Tibial artery (tissue), 4 donors: ENCODE measurements at regions not wholly inside any gene's neighbourhood (a gene's known extent, or its start where the extent isn't known, plus 50 kb on each side); places are given as distances from the start of the nearest gene placed in this dataset.
A peak's percentile ranks its signal among the peaks of the same experiment; 100 is the strongest.

Experiments used
- DNase-seq, 2 donors: peaks; one replicate each; pipeline ENCODE4 v3.0.0-alpha.2; 2019
- H3K27ac ChIP-seq, 2 donors: fragments of 200-600 bp; sonication (generic) in 1 of 2; 1 replicate in 1 of 2; 2 replicates in 1 of 2; pipeline ENCODE4 v1.5.1; 2018 to 2019; ENCODE audit warnings: mild to moderate bottlenecking in 1 of 2
- H3K27me3 ChIP-seq, 2 donors: fragments of 200-600 bp; sonication (generic) in 1 of 2; one replicate each; pipeline versions ENCODE4 v1.5.1 to v1.6.0; 2016 to 2019
- H3K36me3 ChIP-seq, 3 donors: fragments of 200-600 bp; sonication (generic) in 2 of 3; one replicate each; pipeline ENCODE4 v1.5.1; 2016 to 2019; ENCODE audit warnings: mild to moderate bottlenecking in 2 of 3
- H3K4me1 ChIP-seq, 4 donors: fragments of 200-600 bp; sonication (generic) in 2 of 4; 1 replicate in 3 of 4; 2 replicates in 1 of 4; pipeline ENCODE4 v1.5.1; 2016 to 2019
- H3K4me3 ChIP-seq, 2 donors: fragments of 200-600 bp; sonication (generic) in 1 of 2; 1 replicate in 1 of 2; 2 replicates in 1 of 2; pipeline ENCODE4 v1.5.1; 2018 to 2019; ENCODE audit warnings: mild to moderate bottlenecking in 2 of 2
- H3K9me3 ChIP-seq, 3 donors: fragments of 200-600 bp; sonication (generic) in 1 of 3; one replicate each; pipeline ENCODE4 v1.5.1; 2016 to 2019
- CTCF ChIP-seq, 2 experiments: fragments of 200-600 bp in 1 of 2; fragments of 450-650 bp in 1 of 2; IDR thresholded peaks; one replicate each; pipeline ENCODE4 v1.5.1; 2017 to 2019; ENCODE audit warnings: antibody characterized with exemption in 2 of 2, mild to moderate bottlenecking in 1 of 2, moderate library complexity in 1 of 2
- intact Hi-C: fragments of 100-400 bp; cut with DNase I; formaldehyde crosslinking; loops from one replicate; pipeline ENCODE4 v1.15.0; 2023; ENCODE audit warnings: low total_unique reads

- H3K4me1 ChIP-seq, result peaks cover 0 to 20% (median 5%) of the 10 kb centered on the region in 4 donors
- intact Hi-C loops, result no loop called here
- no peak overlapping the region for H3K27ac ChIP-seq
- no peaks in the 10 kb centered on the region for H3K27me3 ChIP-seq
- no peak overlapping the region for H3K4me3 ChIP-seq
- no peak for DNase-seq
- no peak for TF ChIP-seq CTCF (IDR thresholded peaks at IDR 0.05)
- H3K9me3 ChIP-seq, result no peaks in the 10 kb centered on the region
- no peaks in the 10 kb centered on the region for H3K36me3 ChIP-seq
Observed at GRCh38 chr13:44762911-44763310, 186.8 kb upstream of the TSC22D1 start.

- H3K27me3 ChIP-seq, result no peaks in the 10 kb centered on the region
- H3K4me3 ChIP-seq, result no peak overlapping the region
- H3K9me3 ChIP-seq, result no peaks in the 10 kb centered on the region
- H3K4me1 ChIP-seq, result peaks cover 0 to 21% (median 10%) of the 10 kb centered on the region in 4 donors
- H3K27ac ChIP-seq, result peak overlapping the region in 1 of 2 donors; percentile 0
- no peak for DNase-seq
- TF ChIP-seq CTCF (IDR thresholded peaks at IDR 0.05), result no peak
- H3K36me3 ChIP-seq, result no peaks in the 10 kb centered on the region
- intact Hi-C loops, result no loop called here
Observed at GRCh38 chr13:44760434-44760833, 184.3 kb upstream of the TSC22D1 start.

- H3K36me3 ChIP-seq, result no peaks in the 10 kb centered on the region
- peak overlapping the region in 1 of 2 donors; percentile 0 for H3K27ac ChIP-seq
- H3K9me3 ChIP-seq, result no peaks in the 10 kb centered on the region
- DNase-seq, result no peak
- H3K27me3 ChIP-seq, result no peaks in the 10 kb centered on the region
- H3K4me1 ChIP-seq, result peaks cover 0 to 21% (median 10%) of the 10 kb centered on the region in 4 donors
- H3K4me3 ChIP-seq, result no peak overlapping the region
- no peak for TF ChIP-seq CTCF (IDR thresholded peaks at IDR 0.05)
- intact Hi-C loops, result no loop called here
Observed at GRCh38 chr13:44759384-44760360, 183.5 kb upstream of the TSC22D1 start.

- Histone ChIP-seq H3K27me3 (no peaks in the 10 kb centered on the region), H3K27ac (peak overlapping the region in 1 of 2 donors; percentile 0), H3K9me3 (no peaks in the 10 kb centered on the region), H3K4me1 (peaks cover 0 to 21% (median 8%) of the 10 kb centered on the region in 4 donors), H3K36me3 (no peaks in the 10 kb centered on the region), H3K4me3 (no peak overlapping the region)
- TF ChIP-seq CTCF (IDR thresholded peaks at IDR 0.05), result no peak
- intact Hi-C loops, result no loop called here
- DNase-seq, result no peak
Observed at GRCh38 chr13:44758630-44759383, 182.7 kb upstream of the TSC22D1 start.

GRCh38 chr13:44757671-44758070 lies 181.5 kb upstream of the TSC22D1 start:
- intact Hi-C loops, result no loop called here
- no peak for DNase-seq
- H3K9me3 ChIP-seq, result no peaks in the 10 kb centered on the region
- TF ChIP-seq CTCF (IDR thresholded peaks at IDR 0.05), result no peak
- no peaks in the 10 kb centered on the region for H3K36me3 ChIP-seq
- peaks cover 0 to 21% (median 8%) of the 10 kb centered on the region in 4 donors for H3K4me1 ChIP-seq
- no peaks in the 10 kb centered on the region for H3K27me3 ChIP-seq
- H3K27ac ChIP-seq, result no peak overlapping the region
- H3K4me3 ChIP-seq, result no peak overlapping the region
